ENCODE measurements at regions not wholly inside any gene's neighbourhood (a gene's known extent, or its start where the extent isn't known, plus 50 kb on each side); places are given as distances from the start of the nearest gene placed in this dataset.

- ATAC-seq (no peak), DNase-seq (ENCODE audit: low spot score) (no peak)
These were observed 126.6 kb upstream of the CREB1 start for GRCh38 chr2:207403141-207403540.

- ATAC-seq (no peak), DNase-seq (ENCODE audit: low spot score) (no peak)
These were observed 125.8 kb upstream of the CREB1 start for GRCh38 chr2:207403950-207404349.

- DNase-seq (ENCODE audit: low spot score) (no peak), ATAC-seq (no peak)
These were observed 124.6 kb upstream of the CREB1 start for GRCh38 chr2:207405150-207405549.

GRCh38 chr2:207408086-207408794 is 121.5 kb upstream of the CREB1 start:
- ATAC-seq = peak; percentile 83
- peak; percentile 52 for DNase-seq (ENCODE audit: low spot score)

- ATAC-seq (no peak), DNase-seq (ENCODE audit: low spot score) (no peak)
These were observed 120.2 kb upstream of the CREB1 start for GRCh38 chr2:207409517-207409916.

GRCh38 chr2:207412787-207413310 is 116.9 kb upstream of the CREB1 start:
- ATAC-seq (no peak), DNase-seq (ENCODE audit: low spot score) (no peak)

- DNase-seq (ENCODE audit: low spot score) (no peak), ATAC-seq (no peak)
These were observed 116.3 kb upstream of the CREB1 start for GRCh38 chr2:207413376-207413907.

- peak; percentile 45 for DNase-seq (ENCODE audit: low spot score)
- ATAC-seq = peak; percentile 94
These were observed 113.7 kb upstream of the CREB1 start for GRCh38 chr2:207416111-207416510.

- ATAC-seq (no peak), DNase-seq (ENCODE audit: low spot score) (no peak)
These were observed 112.9 kb upstream of the CREB1 start for GRCh38 chr2:207416900-207417299.

GRCh38 chr2:207417301-207417718 is 112.5 kb upstream of the CREB1 start:
- DNase-seq (ENCODE audit: low spot score) = no peak
- ATAC-seq = no peak

- no peak for ATAC-seq
- no peak for DNase-seq (ENCODE audit: low spot score)
These were observed 111.3 kb upstream of the CREB1 start for GRCh38 chr2:207418419-207418818.

- no peak for ATAC-seq
- no peak for DNase-seq (ENCODE audit: low spot score)
These were observed 110.4 kb upstream of the CREB1 start for GRCh38 chr2:207419331-207419730.

- DNase-seq (ENCODE audit: low spot score) (no peak), ATAC-seq (no peak)
These were observed 108.1 kb upstream of the CREB1 start for GRCh38 chr2:207421671-207422070.

- ATAC-seq = no peak
- no peak for DNase-seq (ENCODE audit: low spot score)
These were observed 107.4 kb upstream of the CREB1 start for GRCh38 chr2:207422380-207422779.

- ATAC-seq = no peak
- DNase-seq (ENCODE audit: low spot score) = no peak
These were observed 105.9 kb upstream of the CREB1 start for GRCh38 chr2:207423886-207424285.

GRCh38 chr2:207427986-207428385 is 101.8 kb upstream of the CREB1 start:
- no peak for DNase-seq (ENCODE audit: low spot score)
- ATAC-seq = no peak

GRCh38 chr2:207428573-207428972 is 101.2 kb upstream of the CREB1 start:
- ATAC-seq (no peak), DNase-seq (ENCODE audit: low spot score) (no peak)

GRCh38 chr2:207432453-207432852 is 97.3 kb upstream of the CREB1 start:
- ATAC-seq (no peak), DNase-seq (ENCODE audit: low spot score) (no peak)

- DNase-seq (ENCODE audit: low spot score) (no peak), ATAC-seq (no peak)
These were observed 95.5 kb upstream of the CREB1 start for GRCh38 chr2:207434306-207434705.

- no peak for ATAC-seq
- DNase-seq (ENCODE audit: low spot score) = no peak
These were observed 94.8 kb upstream of the CREB1 start for GRCh38 chr2:207434899-207435465.

- no peak for DNase-seq (ENCODE audit: low spot score)
- no peak for ATAC-seq
These were observed 92.6 kb upstream of the CREB1 start for GRCh38 chr2:207437136-207437523.

GRCh38 chr2:207437524-207438143 is 92.1 kb upstream of the CREB1 start:
- no peak for ATAC-seq
- DNase-seq (ENCODE audit: low spot score) = no peak
